Fibroblast of peridontal ligament (primary cell): ENCODE measurements at regions not wholly inside any gene's neighbourhood (a gene's known extent, or its start where the extent isn't known, plus 50 kb on each side); places are given as distances from the start of the nearest gene placed in this dataset.
A peak's percentile ranks its signal among the peaks of the same experiment; 100 is the strongest.

Source experiments
- DNase-seq: peaks from one replicate; pipeline ENCODE4 v3.0.0-alpha.2; 2010; ENCODE audit errors: extremely low read depth

- no peak for DNase-seq
Observed at GRCh38 chr14:26204728-26205479, 392.9 kb downstream of the NOVA1 start.

DNA sequence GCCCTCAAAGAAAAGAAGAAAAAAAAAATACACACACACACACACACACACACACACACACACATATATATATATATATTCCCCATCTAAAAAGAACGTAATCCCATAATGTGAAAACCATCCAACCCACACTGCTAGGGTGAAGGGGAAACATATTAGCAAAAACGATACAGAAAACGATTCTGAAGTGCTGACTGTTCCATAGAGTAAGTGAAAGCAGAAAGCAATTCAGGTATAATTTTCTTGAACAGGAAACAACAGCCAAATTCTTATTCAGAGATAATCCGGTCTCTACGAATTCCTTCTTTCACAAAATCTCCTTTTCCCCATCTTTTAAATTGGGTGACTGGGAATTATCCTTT, 393.5 kb downstream of the NOVA1 start:
- no peak for DNase-seq

- no peak for DNase-seq
Observed at GRCh38 chr14:26200687-26201086, 397.1 kb downstream of the NOVA1 start.

DNA sequence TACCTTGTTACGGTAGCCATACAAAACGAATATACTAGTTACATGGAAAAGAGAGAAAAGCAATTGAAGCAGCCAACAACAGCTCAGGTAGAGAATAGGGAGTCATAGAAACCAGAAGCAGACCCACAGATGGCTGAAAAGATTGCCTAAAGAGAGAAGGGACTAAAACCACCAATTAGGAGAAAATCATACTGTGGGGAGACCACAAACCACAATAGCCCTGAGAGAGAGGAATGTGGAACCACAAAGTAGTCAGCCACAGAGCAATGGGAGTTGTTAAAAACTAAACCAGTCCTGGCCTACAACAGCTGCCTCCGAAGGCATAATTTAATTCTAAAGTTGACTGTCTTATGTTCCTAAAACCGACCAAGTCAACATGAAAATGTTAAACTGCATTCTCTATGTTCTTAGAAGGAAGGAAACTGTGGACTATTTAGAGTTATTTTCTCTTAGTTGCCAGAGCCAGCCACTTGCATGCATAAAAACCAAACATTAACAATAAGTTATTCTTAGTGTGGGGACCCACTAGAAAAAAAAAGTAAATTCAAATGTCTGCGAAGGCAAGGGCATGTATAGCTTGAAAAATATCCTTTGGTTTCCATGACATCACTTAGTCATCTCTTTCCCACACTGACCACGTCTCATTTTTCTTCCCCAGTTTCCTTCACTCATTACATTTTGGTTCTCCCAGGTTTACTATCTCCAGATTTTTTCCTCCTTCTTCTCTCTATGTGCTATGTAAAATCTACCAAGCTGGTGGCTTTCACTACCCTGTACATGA, 398.1 kb downstream of the NOVA1 start:
- DNase-seq, result peak; percentile 42

GRCh38 chr14:26199096-26199495, 398.7 kb downstream of the NOVA1 start:
- no peak for DNase-seq

DNA sequence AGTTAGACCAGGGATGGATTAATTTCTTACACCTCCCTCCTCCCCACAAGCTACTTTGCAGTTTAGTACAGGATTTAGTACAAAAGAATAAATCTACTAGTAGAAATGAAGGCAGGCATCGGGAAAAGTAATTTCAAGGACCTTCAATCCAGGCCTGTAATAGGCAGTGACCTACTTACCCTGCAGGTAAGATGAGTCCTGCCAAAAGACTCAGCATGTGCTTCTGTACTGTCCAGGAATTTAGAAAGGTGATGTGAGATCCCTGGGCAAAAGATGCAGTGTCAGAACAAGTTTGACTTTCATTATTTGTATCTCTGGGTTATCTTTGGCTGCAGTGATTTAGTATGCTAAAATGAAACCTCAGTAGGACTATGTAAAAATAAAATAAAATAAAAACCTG, 403.0 kb downstream of the NOVA1 start:
- DNase-seq, result no peak

DNA sequence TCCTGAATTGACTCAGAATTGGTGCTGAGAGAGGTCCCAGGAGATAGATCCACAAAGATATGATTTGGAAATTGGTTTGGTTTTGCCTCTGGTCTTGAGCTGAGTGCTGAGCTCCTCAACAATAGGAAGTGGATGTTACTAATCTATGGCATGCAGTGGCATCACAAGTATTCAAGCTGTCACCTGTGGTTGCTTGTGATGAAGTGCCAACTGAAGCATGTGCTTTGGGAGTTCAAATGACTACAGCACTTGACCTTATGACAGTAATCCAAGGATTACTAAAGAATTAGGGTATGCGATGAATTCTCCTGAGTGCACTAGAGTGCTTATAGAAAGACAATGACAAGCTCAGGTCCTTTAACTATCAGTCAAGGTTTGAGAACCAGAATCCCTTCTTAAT, 406.2 kb downstream of the NOVA1 start:
- no peak for DNase-seq

DNA sequence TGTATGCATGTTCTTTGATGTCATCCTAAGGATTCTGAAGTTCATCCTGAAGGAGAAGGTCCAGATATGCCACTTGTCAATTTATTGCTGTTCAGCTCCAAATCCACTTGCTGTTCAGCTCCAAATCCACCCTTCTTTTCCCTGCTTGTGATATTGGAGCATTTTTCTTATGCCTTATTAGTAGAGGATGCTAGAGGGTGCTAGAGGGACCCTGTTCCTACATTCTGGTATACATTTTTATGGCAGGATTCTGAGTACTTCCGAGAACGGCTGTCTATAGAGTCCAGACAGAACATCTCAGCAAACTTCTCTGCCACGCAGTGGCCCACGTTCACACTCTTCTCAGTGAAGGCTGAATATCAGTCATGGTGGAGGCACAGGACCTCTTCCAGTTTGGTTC, 406.7 kb downstream of the NOVA1 start:
- DNase-seq, result no peak

GRCh38 chr14:26190646-26191045, 407.2 kb downstream of the NOVA1 start:
- DNase-seq, result no peak

DNA sequence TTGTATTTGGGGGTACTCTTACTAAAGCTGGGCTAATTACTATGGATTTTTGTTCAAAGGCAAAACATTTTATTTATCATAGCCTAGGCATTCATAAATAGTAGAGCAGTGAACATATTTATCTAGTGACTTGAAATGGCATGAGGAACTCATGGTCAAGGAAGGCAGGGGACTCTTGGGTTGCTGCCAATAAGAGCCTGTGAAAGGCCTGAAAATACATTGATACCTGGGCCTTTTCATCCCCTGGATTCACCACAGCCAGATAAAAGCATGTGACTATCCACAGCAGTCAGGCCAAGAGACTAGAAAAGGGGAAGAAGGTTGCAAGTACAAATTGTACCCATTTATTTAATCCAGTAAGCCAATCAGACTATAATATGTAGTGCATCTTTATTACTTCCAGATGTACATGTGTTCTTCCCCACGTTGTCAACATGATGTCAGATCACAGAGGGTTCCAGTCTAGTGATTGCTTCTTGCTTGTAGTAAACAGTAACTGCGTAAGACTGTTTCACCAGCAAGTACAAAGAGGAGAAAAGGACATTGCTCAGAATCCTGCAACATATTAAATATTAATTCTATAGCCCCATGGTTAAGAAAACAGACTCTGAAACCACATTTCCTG, 409.7 kb downstream of the NOVA1 start:
- DNase-seq, result peak; percentile 6

DNA sequence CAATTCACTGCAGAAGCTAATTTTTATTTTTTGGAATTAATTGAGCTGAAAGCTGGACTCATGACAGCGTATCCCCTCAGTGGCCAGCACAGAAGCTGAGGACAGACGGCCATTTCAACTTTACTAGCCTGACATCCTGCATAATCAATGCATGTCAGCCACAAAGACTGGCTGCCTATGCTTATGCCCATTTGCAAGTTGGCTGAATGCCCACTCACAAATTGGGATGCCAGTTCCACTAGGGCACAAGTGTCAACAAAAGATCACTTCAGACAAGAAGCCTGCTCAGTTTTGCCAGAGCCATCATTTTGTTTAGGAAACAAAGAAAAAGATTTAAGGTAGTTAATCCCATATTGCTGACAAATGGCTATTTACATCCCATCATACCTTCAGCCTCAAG, 417.6 kb downstream of the NOVA1 start:
- DNase-seq, result no peak

- no peak for DNase-seq
Observed at GRCh38 chr14:26175658-26176057, 422.2 kb downstream of the NOVA1 start.

DNA sequence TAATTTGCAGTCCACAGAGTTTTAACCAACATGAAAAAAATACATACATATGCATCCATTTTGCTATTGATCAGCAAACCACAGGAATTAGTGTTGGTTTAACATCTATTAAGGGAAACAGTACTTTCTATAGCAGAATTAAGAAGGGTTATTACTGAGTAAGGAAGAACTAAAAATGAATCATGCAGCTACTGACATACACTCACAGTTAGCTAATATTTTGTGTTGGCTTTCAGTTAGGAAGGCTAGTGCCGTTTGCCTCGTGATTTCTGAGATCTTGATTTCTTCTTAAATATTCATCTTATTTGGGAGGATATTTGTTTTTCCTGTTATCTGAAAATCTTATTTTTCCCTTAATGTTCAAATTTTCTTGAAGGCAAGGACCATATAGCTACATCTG, 423.4 kb downstream of the NOVA1 start:
- no peak for DNase-seq

DNA sequence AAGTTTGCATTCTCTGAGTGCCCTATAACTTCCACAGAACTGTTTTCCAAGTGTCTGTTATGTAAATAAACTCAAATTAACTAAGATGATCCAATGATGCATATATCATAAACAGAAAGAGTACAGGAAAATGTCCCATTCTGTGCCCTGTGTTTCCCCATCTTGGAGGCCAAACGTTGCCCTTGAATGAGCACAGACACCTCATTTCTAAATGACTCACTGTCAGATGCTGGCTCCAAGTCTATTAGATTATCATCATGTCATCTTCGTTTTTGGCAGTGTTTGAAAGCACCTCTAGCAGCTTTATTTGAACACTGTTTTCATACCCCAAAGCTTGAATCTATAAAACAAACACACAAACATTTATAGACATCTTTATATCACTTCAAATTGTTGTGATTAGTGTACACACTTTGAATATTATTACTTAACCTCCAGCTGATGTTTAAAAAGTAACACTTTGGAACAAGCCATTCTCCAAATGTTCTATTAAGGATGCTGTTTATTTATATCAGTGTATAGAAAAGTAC, 424.2 kb downstream of the NOVA1 start:
- DNase-seq, result no peak

DNA sequence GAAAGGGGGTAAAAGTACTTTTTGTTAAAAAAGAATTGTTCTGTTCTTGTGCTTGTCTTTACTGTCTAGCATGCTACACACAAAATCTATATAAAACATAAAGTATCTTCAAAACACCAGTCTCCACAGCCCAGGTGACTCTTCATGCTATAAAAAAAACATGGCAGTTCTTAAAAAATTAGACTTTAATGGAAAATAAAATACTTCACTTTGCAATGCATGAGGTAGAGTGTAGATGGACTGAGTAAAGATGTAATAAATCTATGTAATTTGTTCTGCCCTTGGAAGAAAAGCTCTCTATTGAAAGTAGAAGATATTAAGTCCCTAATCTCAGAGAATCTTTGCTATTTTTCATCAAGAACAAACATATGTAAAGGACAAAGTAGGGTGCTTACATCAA, 425.4 kb downstream of the NOVA1 start:
- DNase-seq, result no peak

- no peak for DNase-seq
Observed at GRCh38 chr14:26170885-26171284, 426.9 kb downstream of the NOVA1 start.

DNA sequence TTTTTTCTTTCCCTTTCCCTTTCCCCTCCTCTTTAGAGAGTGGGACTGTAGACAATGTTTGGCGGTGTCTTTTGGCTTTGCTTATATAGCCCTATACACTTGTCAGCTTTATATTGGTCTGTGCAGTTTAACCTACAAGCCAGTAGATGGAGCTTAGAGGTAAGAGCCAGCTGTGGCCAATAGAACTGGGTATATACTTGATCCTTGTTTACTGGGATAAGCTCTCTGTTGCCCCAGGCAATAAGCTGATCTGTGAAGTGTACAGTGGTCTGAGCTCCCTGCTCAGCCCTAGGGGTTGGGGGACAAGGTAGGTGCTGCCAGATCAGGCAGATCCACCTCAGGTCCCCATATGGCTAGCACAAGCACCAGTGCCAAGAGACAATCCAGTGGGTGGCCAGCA, 434.1 kb downstream of the NOVA1 start:
- DNase-seq, result peak; percentile 13

GRCh38 chr14:26157517-26157916, 440.3 kb downstream of the NOVA1 start:
- no peak for DNase-seq

DNA sequence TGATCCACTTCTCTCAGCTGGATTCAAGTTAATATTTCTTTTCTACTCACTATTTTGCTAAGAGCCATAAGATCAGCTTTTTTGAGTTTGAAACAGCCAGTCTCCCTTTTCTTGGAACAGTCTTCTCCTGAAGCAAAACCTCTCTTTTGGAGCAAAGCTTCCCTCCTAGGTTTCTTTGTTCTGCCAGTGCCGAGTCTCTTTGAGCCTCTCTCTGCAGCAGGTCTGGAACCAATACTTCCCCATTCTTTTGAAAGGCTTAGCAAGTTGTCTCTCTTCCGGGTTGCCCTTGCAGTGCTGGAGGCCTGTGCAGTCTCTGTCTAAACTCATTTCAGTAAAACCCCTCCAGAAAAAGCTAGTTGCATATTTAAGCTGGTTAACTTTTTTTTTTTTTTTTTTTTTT, 454.8 kb downstream of the NOVA1 start:
- DNase-seq, result no peak

- no peak for DNase-seq
Observed at GRCh38 chr14:26138764-26139445, 458.9 kb downstream of the NOVA1 start.

GRCh38 chr14:26137161-26137560, 460.7 kb downstream of the NOVA1 start:
- DNase-seq, result no peak

GRCh38 chr14:26132061-26132645, 465.7 kb downstream of the NOVA1 start:
- DNase-seq, result no peak
